Brain microvascular endothelial cell (primary cell): ENCODE measurements at regions not wholly inside any gene's neighbourhood (a gene's known extent, or its start where the extent isn't known, plus 50 kb on each side); places are given as distances from the start of the nearest gene placed in this dataset.
A peak's percentile ranks its signal among the peaks of the same experiment; 100 is the strongest.

Experiments
- DNase-seq: peaks from one replicate; pipeline ENCODE4 v3.0.0-alpha.2; 2020
- H3K27ac ChIP-seq: fragments of 250-450 bp; sonication (Bioruptor Pico); 2 replicates; pipeline ENCODE4 v1.5.1; 2020; ENCODE audit warnings: mild to moderate bottlenecking, moderate library complexity
- H3K27me3 ChIP-seq: fragments of 250-450 bp; sonication (Bioruptor Pico); replicated peaks from 2 replicates; pipeline ENCODE4 v1.5.1; 2020; ENCODE audit warnings: mild to moderate bottlenecking
- H3K36me3 ChIP-seq: fragments of 250-450 bp; sonication (Bioruptor Pico); replicated peaks from 2 replicates; pipeline ENCODE4 v1.5.1; 2020; ENCODE audit warnings: mild to moderate bottlenecking
- H3K4me3 ChIP-seq: 2 replicates; pipeline ENCODE4 v1.5.1; 2011; ENCODE audit warnings: low read depth, mild to moderate bottlenecking, control low read depth, low read length, moderate library complexity
- CTCF ChIP-seq: IDR thresholded peaks from 2 replicates; pipeline ENCODE4 v1.5.1; 2011; ENCODE audit warnings: low read depth, mild to moderate bottlenecking, moderate library complexity, low read length, control low read depth, inconsistent platforms; ENCODE audit errors: missing control alignments
- in situ Hi-C: cut with HindIII; loops from 2 replicates; pipeline ENCODE4 v1.10.0; 2017; ENCODE audit warnings: low sequenced_read_pairs, low pct_ligation_motif_present

- H3K27me3 ChIP-seq, result no peaks in the 10 kb centered on the region
- H3K27ac ChIP-seq, result no peak overlapping the region
- no peak for TF ChIP-seq CTCF
- in situ Hi-C loops, result no loop called here
- H3K36me3 ChIP-seq, result no peaks in the 10 kb centered on the region
- DNase-seq, result no peak
- no peak overlapping the region for H3K4me3 ChIP-seq
These were observed 62.8 kb downstream of the IRF2BP2 start for GRCh38 chr1:234546890-234547788.

DNA sequence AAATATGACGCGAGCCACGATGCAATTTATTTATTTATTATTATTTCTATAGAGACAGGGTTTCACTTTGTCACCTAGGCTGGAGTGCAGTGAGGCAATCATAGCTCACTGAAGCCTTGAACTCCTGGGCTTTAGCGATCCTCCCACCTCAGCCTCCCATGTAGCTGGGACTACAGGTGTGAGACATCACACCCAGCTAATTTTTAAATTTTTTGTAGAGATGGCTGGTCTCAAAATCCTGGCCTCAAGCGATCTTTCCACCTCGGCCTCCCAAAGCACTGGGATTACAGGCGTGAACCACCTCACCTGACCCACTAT is 63.6 kb downstream of the IRF2BP2 start:
- TF ChIP-seq CTCF, result no peak
- no peaks in the 10 kb centered on the region for H3K36me3 ChIP-seq
- in situ Hi-C loops, result no loop called here
- H3K27ac ChIP-seq, result no peak overlapping the region
- DNase-seq, result no peak
- no peaks in the 10 kb centered on the region for H3K27me3 ChIP-seq
- no peak overlapping the region for H3K4me3 ChIP-seq

DNA sequence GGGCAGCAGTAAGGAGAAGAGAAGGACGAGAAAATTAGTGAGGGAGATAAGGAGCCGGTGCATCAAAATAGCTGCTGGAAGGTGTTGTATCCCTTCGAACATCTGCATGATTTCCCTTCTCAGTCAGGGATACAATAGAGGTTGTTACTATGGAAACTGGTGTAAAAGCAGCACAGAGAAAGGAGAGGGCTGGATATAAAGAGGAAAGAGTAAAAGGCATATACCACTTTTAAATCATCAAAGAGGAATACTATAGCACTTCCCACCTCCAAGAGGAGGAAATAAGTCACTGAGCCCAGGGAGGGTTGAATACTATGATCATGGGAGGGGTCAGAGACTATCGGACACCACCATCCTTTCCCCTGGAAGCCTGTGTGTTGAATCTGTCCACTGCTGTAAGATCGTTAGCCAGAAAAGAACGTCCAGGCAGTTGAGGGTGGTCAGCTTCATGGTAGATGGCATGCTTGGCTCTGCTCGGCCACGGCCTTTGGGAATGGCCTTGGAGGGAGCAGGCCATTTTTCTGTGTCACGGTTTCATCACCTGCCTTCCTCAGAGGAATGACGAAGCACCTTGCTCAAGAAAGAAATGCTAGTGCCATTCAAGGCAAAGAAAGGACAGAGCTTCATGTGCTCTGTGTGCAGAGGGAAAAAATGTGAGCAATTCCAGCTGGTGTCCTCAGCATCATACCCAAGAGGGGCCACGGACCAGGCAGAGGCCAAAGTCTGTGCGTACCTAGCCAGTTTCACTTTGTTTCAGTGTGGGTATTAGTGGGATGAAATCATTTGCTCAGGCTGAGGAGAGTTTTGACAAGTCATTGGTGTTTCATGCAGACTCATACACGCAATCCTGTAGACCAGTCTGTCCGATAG is 64.2 kb downstream of the IRF2BP2 start:
- TF ChIP-seq CTCF, result no peak
- Histone ChIP-seq H3K27me3 (no peaks in the 10 kb centered on the region), H3K27ac (no peak overlapping the region), H3K36me3 (no peaks in the 10 kb centered on the region), H3K4me3 (no peak overlapping the region)
- no peak for DNase-seq
- in situ Hi-C loops, result no loop called here

GRCh38 chr1:234544087-234544579 is 65.2 kb upstream of the TARBP1 start:
- peak; percentile 96 for DNase-seq
- Histone ChIP-seq H3K27me3 (no peaks in the 10 kb centered on the region), H3K27ac (peak overlapping the region; percentile 55), H3K4me3 (no peak overlapping the region), H3K36me3 (no peaks in the 10 kb centered on the region)
- TF ChIP-seq CTCF, result no peak
- in situ Hi-C loops, result no loop called here

- Histone ChIP-seq H3K27ac (peak overlapping the region; percentile 55), H3K27me3 (no peaks in the 10 kb centered on the region), H3K36me3 (no peaks in the 10 kb centered on the region), H3K4me3 (no peak overlapping the region)
- in situ Hi-C loops, result no loop called here
- peak; percentile 5 for TF ChIP-seq CTCF
- no peak for DNase-seq
These were observed 64.6 kb upstream of the TARBP1 start for GRCh38 chr1:234543442-234544086.
